H9 (cell line): ENCODE measurements at regions not wholly inside any gene's neighbourhood (a gene's known extent, or its start where the extent isn't known, plus 50 kb on each side); places are given as distances from the start of the nearest gene placed in this dataset.

Experiments
- DNase-seq: peaks from one replicate; pipeline ENCODE4 v3.0.0-alpha.2; 2017
- H2AFZ ChIP-seq: one replicate; pipeline ENCODE4 v1.6.1; 2013; ENCODE audit warnings: mild to moderate bottlenecking, low read length, control low read depth, moderate library complexity
- H2AK5ac ChIP-seq: 2 replicates; pipeline ENCODE4 v1.6.1; 2013; ENCODE audit warnings: low read length, control low read depth, mixed read lengths; ENCODE audit not compliant: insufficient read length
- H2BK120ac ChIP-seq: one replicate; pipeline ENCODE4 v1.6.1; 2013; ENCODE audit warnings: low read depth, mild to moderate bottlenecking, low read length, control low read depth, inconsistent platforms; ENCODE audit not compliant: poor library complexity, severe bottlenecking
- H2BK12ac ChIP-seq: 2 replicates; pipeline ENCODE4 v1.6.1; 2013; ENCODE audit warnings: low read length, control low read depth, mixed read lengths, low read depth; ENCODE audit not compliant: insufficient read length
- H2BK15ac ChIP-seq: 2 replicates; pipeline ENCODE4 v1.6.1; 2013; ENCODE audit warnings: low read depth, low read length, control low read depth
- H2BK20ac ChIP-seq: one replicate; pipeline ENCODE4 v1.6.1; 2013; ENCODE audit warnings: low read depth, mild to moderate bottlenecking, low read length, control low read depth, inconsistent platforms; ENCODE audit not compliant: poor library complexity, severe bottlenecking
- H2BK5ac ChIP-seq: 2 replicates; pipeline ENCODE4 v1.6.1; 2013; ENCODE audit warnings: low read length, control low read depth, mixed read lengths; ENCODE audit not compliant: insufficient read length
- H3K14ac ChIP-seq: 2 replicates; pipeline ENCODE4 v1.6.1; 2013; ENCODE audit warnings: low read length, control low read depth; ENCODE audit not compliant: insufficient read depth
- H3K18ac ChIP-seq: 2 replicates; pipeline ENCODE4 v1.6.1; 2013; ENCODE audit warnings: low read depth, mild to moderate bottlenecking, mixed read lengths, low read length, control low read depth; ENCODE audit not compliant: insufficient read length
- H3K23ac ChIP-seq: 2 replicates; pipeline ENCODE4 v1.6.1; 2013; ENCODE audit warnings: low read length, control low read depth, mixed read lengths, low read depth; ENCODE audit not compliant: insufficient read length
- H3K23me2 ChIP-seq: 2 replicates; pipeline ENCODE4 v1.6.1; 2013; ENCODE audit warnings: low read depth, mild to moderate bottlenecking, mixed read lengths, low read length, control low read depth; ENCODE audit not compliant: insufficient read length, poor library complexity, severe bottlenecking
- H3K27ac ChIP-seq: 2 replicates; pipeline ENCODE4 v1.5.1; 2013; ENCODE audit warnings: low read length, control low read depth, mixed read lengths, low read depth; ENCODE audit not compliant: insufficient read length
- H3K27me3 ChIP-seq: 2 replicates; pipeline ENCODE4 v1.6.1; 2013; ENCODE audit warnings: low read length, control low read depth, inconsistent platforms; ENCODE audit not compliant: insufficient read depth
- H3K4ac ChIP-seq: 2 replicates; pipeline ENCODE4 v1.6.1; 2013; ENCODE audit warnings: low read depth, mild to moderate bottlenecking, control low read depth, inconsistent platforms, low read length, moderate library complexity
- H3K4me1 ChIP-seq: 2 replicates; pipeline ENCODE4 v1.6.1; 2013; ENCODE audit warnings: low read length, control low read depth, inconsistent platforms; ENCODE audit not compliant: insufficient read depth
- H3K4me2 ChIP-seq: 2 replicates; pipeline ENCODE4 v1.6.1; 2013; ENCODE audit warnings: low read length, control low read depth, mixed read lengths; ENCODE audit not compliant: insufficient read length, insufficient read depth
- H3K56ac ChIP-seq: 2 replicates; pipeline ENCODE4 v1.6.1; 2013; ENCODE audit warnings: low read depth, mild to moderate bottlenecking, mixed read lengths, low read length, control low read depth; ENCODE audit not compliant: insufficient read length
- H3K79me1 ChIP-seq: 2 replicates; pipeline ENCODE4 v1.6.1; 2013; ENCODE audit warnings: low read depth, mild to moderate bottlenecking, moderate library complexity, low read length, control low read depth, inconsistent platforms; ENCODE audit not compliant: insufficient read depth, poor library complexity, severe bottlenecking
- H3K79me2 ChIP-seq: 2 replicates; pipeline ENCODE4 v1.6.1; 2013; ENCODE audit warnings: low read length, control low read depth, inconsistent platforms; ENCODE audit not compliant: insufficient read depth
- H3K9ac ChIP-seq: 2 replicates; pipeline ENCODE4 v1.6.1; 2013; ENCODE audit warnings: low read length, control low read depth, mixed read lengths; ENCODE audit not compliant: insufficient read length; ENCODE audit errors: extremely low read depth
- H3K9me3 ChIP-seq: one replicate; pipeline ENCODE4 v1.6.1; 2013; ENCODE audit warnings: low read depth, low read length, inconsistent platforms; ENCODE audit not compliant: control insufficient read depth
- H3T11ph ChIP-seq: one replicate; pipeline ENCODE4 v1.6.1; 2013; ENCODE audit warnings: mild to moderate bottlenecking, low read length, control low read depth, inconsistent platforms
- H4K20me1 ChIP-seq: one replicate; pipeline ENCODE4 v1.6.1; 2013; ENCODE audit not compliant: control insufficient read depth, insufficient read length, insufficient read depth
- H4K5ac ChIP-seq: 2 replicates; pipeline ENCODE4 v1.6.1; 2013; ENCODE audit warnings: low read depth, mild to moderate bottlenecking, mixed read lengths, low read length, control low read depth; ENCODE audit not compliant: insufficient read length
- H4K8ac ChIP-seq: replicated peaks from 2 replicates; pipeline ENCODE4 v1.6.1; 2013; ENCODE audit warnings: low read length, control low read depth, mixed read lengths, low read depth; ENCODE audit not compliant: insufficient read length
- H4K91ac ChIP-seq: 2 replicates; pipeline ENCODE4 v1.6.1; 2013; ENCODE audit warnings: low read depth, mild to moderate bottlenecking, moderate library complexity, mixed read lengths, low read length, control low read depth; ENCODE audit not compliant: insufficient read length
- H3K27ac Mint-ChIP-seq, 3 experiments: 2 replicates in 2 of 3; 3 replicates in 1 of 3; pipeline ENCODE4 v1.8.0; 2020 to 2021; ENCODE audit warnings: mixed read lengths in 3 of 3, mild to moderate bottlenecking in 1 of 3, moderate library complexity in 1 of 3
- H3K27me3 Mint-ChIP-seq: 2 replicates; pipeline ENCODE4 v1.8.0; 2021; ENCODE audit warnings: low read depth, mild to moderate bottlenecking, moderate library complexity, mixed read lengths
- H3K36me3 Mint-ChIP-seq, 3 experiments: 2 replicates in 2 of 3; 3 replicates in 1 of 3; pipeline ENCODE4 v1.8.0; 2020 to 2021; ENCODE audit warnings: low read depth in 3 of 3, mixed read lengths in 3 of 3; ENCODE audit not compliant: insufficient read depth in 1 of 3
- H3K4me1 Mint-ChIP-seq, 2 experiments: 2 replicates each; pipeline ENCODE4 v1.8.0; 2020; ENCODE audit warnings: mixed read lengths in 2 of 2
- H3K4me3 Mint-ChIP-seq, 2 experiments: 2 replicates in 1 of 2; 3 replicates in 1 of 2; pipeline ENCODE4 v1.8.0; 2020 to 2021; ENCODE audit warnings: mild to moderate bottlenecking in 2 of 2, mixed read lengths in 2 of 2, moderate library complexity in 1 of 2
- H3K9me3 Mint-ChIP-seq, 2 experiments: 2 replicates in 1 of 2; 3 replicates in 1 of 2; pipeline ENCODE4 v1.8.0; 2020; ENCODE audit warnings: mild to moderate bottlenecking in 2 of 2, mixed read lengths in 2 of 2, moderate library complexity in 1 of 2
- CTCF ChIP-seq: fragments of 200-600 bp; sonication (generic); conservative IDR thresholded peaks from 3 replicates; pipeline ENCODE4 v1.8.0; 2021; ENCODE audit warnings: antibody characterized with exemption, mild to moderate bottlenecking
- WGBS: extraction: QIAGEN DNeasy Blood & Tissue Kit; methylation state at CpG from one replicate; pipeline ENCODE4 v1.1.7; 2013; ENCODE audit warnings: missing lambda C conversion rate, low lambda C conversion rate, mixed read lengths; ENCODE audit not compliant: insufficient read length; ENCODE audit errors: extremely low coverage; 5-methylcytosine and 5-hydroxymethylcytosine counted together

DNA sequence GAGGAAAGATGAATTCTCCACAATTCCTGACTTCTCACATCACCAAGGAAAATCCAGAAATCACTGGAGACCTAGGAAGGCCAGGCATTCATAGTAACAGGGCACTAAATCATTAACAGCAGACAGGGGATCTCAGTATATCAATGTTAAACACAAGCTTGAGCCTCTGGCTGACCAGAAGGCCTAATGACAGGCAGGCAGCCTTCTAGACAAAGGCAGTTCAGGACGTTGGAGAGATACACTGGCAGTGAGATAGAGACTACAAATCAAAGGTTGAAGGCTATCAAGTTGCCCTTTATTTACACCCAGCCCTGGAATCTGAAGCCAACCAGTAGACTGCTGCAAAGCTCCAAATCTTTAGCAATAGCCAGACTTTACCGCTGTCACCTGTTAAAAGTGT lies 422.8 kb upstream of the CCL2 start:
- Histone ChIP-seq H3K27me3 (no peaks in the 10 kb centered on the region), H3K9ac (no peak overlapping the region), H2AK5ac (no peak overlapping the region), H2BK15ac (no peak overlapping the region), H3K27ac (no peak overlapping the region), H3K9me3 (no peaks in the 10 kb centered on the region), H4K91ac (no peak overlapping the region), H3K23me2 (no peaks in the 10 kb centered on the region), H4K8ac (no peak overlapping the region), H3K4me1 (no peaks in the 10 kb centered on the region), H2BK120ac (no peak overlapping the region), H3K56ac (no peak overlapping the region), H3K4me2 (no peak overlapping the region), H4K5ac (no peak overlapping the region), H3K23ac (no peak overlapping the region), H3K4ac (no peak overlapping the region), H3K14ac (no peak overlapping the region), H2AFZ (no peak overlapping the region), H2BK20ac (no peak overlapping the region), H3K18ac (no peak overlapping the region), H2BK5ac (no peak overlapping the region), H3K79me1 (no peaks in the 10 kb centered on the region), H4K20me1 (no peaks in the 10 kb centered on the region), H2BK12ac (no peak overlapping the region), H3T11ph (no peak overlapping the region), H3K79me2 (no peaks in the 10 kb centered on the region)
- no peak for TF ChIP-seq CTCF
- no peak for DNase-seq
- WGBS = no CpG with 5 or more reads among the region's 2 CpGs
- H3K4me1 Mint-ChIP-seq = no peaks in the 10 kb centered on the region
- H3K36me3 Mint-ChIP-seq = peaks cover 0 to 2% (median 0%) of the 10 kb centered on the region in 3 experiments; a peak in 1 of 7 replicates
- peaks cover 0 to 3% of the 10 kb centered on the region in 2 experiments; a peak in 1 of 5 replicates for H3K9me3 Mint-ChIP-seq
- H3K27ac Mint-ChIP-seq = no peak overlapping the region
- no peaks in the 10 kb centered on the region; the same call in none of the 2 replicates for H3K27me3 Mint-ChIP-seq
- no peak overlapping the region for H3K4me3 Mint-ChIP-seq
